CD4-positive, alpha-beta T cell treated with Interferon alpha-2 for 1 hour (primary cell): ENCODE measurements at regions not wholly inside any gene's neighbourhood (a gene's known extent, or its start where the extent isn't known, plus 50 kb on each side); places are given as distances from the start of the nearest gene placed in this dataset.
"Not testable (repeated sequence)": the region's sequence is repeated elsewhere in the genome, so short reads cannot be mapped to it uniquely, and the experiment has no call there.

ENCODE experiments used
- DNase-seq, 2 donors: peaks; one replicate each; pipeline ENCODE4 v3.0.0-alpha.2; 2020 to 2022

DNA sequence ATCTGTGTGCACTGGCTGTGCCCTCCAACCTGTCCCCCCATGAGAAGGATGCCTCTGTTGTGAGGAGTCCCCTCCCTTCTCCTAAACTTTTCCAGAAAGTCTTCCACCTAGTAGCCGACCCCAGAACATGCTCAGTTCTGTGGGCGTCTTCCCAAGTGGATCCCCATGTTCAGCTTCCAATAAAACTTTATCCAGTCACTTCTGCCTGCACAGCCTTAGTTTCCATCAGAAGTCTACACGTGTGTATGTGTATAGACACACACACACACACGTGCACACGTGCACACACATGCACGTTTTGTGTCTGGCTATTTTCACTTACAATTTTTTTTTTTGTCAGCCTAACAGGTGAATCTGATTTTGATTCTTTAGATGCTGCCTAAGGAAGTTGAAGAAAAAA is 115.1 kb downstream of the RTP5 start:
- no peak for DNase-seq

GRCh38 chr2:241985161-241985985 is 115.8 kb downstream of the RTP5 start:
- peak; percentile 75 to 76 for DNase-seq

DNA sequence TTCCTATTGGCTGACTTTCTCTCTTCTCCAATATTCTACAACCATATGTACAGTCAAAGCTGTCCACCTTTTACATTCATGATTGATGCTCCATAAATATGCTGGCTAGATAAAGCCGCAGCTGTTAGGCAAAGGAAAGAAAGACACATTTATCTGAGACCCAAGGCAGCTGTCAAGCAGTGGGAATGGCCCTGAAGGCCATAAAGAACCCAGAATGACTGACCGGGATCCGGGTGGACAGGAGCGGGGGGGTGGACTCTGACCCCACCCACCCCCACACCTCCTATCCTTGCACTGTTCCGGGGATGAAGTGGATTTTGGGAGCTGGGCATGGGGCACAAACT is 116.4 kb downstream of the RTP5 start:
- DNase-seq = no peak

DNA sequence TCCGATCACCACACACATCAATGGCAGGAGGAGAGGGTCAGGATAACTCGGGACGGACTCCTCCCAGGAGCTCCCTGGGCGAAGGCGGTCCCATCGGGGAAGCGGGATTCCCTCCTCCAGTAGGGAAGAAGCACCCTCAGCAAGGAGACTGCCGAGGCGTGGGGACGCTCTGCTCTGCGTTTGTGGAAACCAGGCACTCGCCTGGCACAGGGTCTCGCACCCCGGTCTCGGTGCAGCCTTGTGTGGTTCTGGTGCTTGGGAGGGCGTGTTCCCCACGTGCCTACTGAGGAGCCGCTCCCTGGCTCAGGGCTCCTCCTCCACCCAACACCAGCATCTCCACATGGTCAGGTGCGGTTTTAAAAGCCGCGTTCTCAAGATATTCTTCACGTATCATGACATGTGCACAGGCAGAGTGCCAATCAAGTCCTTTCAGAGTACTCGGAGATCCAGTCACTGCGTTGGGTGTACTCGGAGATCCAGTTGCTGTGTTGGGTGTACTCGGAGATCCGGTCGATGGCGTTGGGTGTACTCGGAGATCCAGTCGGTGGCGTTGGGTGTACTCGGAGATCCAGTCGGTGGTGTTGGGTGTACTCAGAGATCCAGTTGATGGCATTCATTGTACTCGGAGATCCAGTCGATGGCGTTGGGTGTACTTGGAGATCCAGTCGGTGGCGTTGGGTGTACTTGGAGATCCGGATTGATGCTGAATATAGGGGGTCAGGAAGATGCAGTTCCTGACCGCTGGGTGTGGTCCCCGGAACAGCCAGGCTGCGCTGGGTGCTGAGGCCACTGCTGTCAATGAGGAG is 117.5 kb downstream of the RTP5 start:
- DNase-seq = no peak

GRCh38 chr2:241987726-241988125 is 118.2 kb downstream of the RTP5 start:
- DNase-seq = no peak

DNA sequence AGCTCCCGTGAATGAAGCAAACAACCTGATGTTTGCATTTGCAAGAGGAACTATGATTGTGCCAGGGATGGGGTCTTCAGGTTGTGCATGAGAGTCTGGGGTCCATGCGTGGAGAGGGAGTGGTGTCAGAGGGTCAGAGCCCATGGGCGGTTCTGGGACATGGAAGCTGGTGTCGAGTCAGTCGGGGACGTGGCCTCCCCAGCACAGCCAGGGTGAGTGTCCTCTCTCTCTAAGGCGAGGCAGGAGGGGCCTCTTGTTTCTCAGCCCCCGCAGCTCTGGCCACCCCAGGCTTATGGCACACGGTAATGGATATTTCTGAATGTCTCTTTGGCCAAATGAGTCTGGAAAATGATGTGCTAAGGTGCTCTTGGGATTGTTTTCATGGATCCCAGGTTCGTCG is 118.6 kb downstream of the RTP5 start:
- DNase-seq = no peak

GRCh38 chr2:241989074-241989473 is 119.5 kb downstream of the RTP5 start:
- DNase-seq = peak in 1 of 2 donors; percentile 49

DNA sequence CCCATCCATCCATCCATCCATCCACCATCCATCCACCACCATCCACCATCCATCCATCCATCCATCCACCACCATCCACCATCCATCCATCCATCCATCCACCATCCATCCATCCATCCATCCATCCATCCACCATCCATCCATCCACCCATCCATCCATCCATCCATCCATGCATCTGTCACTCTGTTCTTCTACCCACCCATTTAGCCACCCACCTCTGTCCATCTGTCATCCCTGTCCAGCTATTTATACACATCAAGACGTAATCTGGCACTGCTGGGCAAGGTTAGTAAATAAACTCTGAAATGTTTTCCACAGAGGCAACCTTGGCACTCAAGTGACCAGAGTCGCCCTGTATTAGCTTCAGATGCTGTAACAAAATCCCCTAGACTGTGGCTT is 120.9 kb downstream of the RTP5 start:
- DNase-seq = no peak

GRCh38 chr2:241991299-241991698 is 121.8 kb downstream of the RTP5 start:
- no peak for DNase-seq

GRCh38 chr2:241992753-241993152 is 123.2 kb downstream of the RTP5 start:
- no peak for DNase-seq

- no peak for DNase-seq
Measured at GRCh38 chr2:241993386-241994005, 124.0 kb downstream of the RTP5 start.

GRCh38 chr2:241994086-241994485 is 124.6 kb downstream of the RTP5 start:
- no peak for DNase-seq

DNA sequence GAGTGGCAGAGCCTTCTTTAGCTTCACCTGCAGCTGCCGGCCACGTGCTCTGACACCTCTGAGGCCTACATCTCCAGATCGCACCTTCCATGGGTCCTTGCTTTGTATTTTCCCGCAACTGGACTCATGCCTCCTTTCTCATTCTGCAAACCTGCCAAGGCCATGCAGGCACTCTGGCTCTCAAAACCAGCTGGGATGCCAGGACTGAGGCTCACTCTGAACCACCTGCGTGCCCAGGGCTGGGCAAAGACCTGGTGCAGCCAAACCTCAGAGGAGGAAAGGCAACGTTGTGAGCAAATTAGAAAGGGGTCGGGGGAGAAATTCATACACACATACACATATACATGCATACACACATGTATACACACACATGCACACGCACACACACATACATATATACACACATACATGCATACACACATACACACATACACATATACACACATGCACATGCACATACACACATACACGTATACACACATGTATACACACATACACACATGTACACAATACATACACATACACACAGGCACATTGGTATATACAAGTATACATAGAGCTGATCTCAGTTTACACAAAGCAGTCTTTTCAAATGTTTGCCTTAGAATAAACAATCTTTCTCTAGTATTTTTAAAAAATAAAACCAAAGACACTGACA is 125.2 kb downstream of the RTP5 start:
- DNase-seq = no peak

DNA sequence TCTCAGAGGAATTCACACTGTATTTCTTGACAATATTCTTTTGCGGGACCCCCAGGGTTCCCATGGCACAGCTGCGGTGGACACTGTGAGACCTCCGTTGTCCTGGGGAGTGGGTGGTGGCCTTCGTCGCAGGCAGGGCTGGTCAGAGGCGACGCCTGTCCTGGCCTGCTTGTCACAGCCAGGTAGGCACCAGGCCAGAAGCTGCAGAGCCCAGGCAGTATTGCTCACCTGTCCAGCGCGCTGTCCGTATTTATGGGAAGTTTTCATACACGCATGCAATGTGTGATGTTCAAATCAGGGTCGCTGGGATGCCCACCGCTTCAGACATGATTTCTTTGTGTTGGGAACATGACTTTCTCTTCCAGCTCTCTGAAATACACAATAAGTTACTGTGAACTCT is 126.6 kb downstream of the RTP5 start:
- DNase-seq = no peak

- DNase-seq = no peak
Measured at GRCh38 chr2:241997017-241997416, 127.5 kb downstream of the RTP5 start.

GRCh38 chr2:241999184-241999583 is 129.7 kb downstream of the RTP5 start:
- no peak for DNase-seq

GRCh38 chr2:242001853-242002252 is 132.3 kb downstream of the RTP5 start:
- DNase-seq = no peak

- no peak for DNase-seq
Measured at GRCh38 chr2:242002944-242003343, 133.4 kb downstream of the RTP5 start.

DNA sequence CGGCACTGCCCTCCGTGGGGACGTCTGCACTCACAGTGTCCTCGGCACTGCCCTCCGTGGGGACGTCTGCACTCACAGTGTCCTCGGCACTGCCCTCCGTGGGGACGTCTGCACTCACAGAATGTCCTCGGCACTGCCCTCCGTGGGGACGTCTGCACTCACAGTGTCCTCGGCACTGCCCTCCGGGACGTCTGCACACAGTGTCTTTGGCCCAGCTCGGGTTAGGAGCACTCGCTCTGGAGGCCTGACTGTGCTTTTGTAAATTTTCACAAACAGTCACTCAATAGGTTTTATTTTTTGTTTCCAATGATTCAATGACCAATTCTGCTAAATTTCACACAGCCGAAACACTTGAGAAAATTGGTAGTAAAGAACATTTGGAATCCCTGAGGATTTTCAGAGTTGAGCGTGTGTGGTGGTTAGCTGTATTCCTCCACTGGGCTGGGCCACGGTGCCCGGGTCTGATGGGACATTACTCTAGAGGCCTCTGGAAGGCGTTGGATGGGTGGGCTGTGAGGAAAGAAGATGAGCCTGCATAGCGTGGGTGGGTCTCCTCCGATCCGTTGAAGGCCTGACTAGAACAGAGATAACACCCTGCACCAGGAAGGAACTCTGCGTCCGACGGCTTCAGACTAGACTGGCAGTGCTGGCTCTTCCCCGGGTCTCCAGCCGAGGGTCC is 134.8 kb downstream of the RTP5 start:
- no peak for DNase-seq

DNA sequence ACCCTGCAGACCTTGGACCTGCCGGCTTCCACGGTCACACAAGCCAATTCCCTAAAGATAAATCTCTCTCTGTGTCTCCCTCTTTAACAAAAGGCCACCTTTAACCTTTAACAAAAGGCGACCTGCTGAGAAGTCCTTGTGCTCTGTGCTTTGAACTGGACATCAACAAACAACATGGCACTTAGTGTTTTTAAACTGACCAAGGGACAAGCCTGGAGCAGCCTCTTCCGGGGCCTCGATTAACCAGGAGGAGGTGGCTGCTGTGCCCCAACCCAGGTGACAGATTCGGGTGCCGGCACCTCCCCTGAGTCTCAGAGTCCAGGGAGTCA is 135.3 kb downstream of the RTP5 start:
- no peak for DNase-seq

DNA sequence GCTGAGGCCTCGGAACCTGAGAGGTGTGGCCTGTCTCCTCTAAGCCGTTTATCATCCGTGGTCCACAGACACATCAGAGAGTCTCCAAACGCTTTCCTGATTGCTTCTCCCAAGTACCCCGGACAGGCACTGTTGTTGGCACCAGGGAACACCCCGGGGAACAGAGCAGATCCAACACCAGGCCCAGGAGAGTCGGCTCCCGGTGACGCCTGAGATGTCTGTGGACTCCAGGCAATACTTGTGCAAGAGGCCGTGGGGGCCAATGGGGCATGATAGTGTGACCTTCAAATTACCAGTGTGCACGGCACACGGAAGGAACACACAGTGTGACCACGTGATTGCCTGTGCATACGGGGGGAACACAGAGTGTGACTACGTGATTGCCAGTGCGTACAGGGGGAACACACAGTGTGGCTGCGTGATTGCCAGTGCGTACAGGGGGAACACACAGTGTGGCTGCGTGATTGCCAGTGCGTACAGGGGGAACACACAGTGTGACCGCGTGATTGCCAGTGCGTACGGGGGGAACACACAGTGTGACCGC is 136.6 kb downstream of the RTP5 start:
- not testable (repeated sequence) for DNase-seq

- not testable (repeated sequence) for DNase-seq
Measured at GRCh38 chr2:242008908-242009307, 139.4 kb downstream of the RTP5 start.

- not testable (repeated sequence) for DNase-seq
Measured at GRCh38 chr2:242009846-242010245, 140.3 kb downstream of the RTP5 start.
